Kidney epithelial cell (primary cell): ENCODE measurements at regions not wholly inside any gene's neighbourhood (a gene's known extent, or its start where the extent isn't known, plus 50 kb on each side); places are given as distances from the start of the nearest gene placed in this dataset.

Source experiments
- DNase-seq: peaks from one replicate; pipeline ENCODE4 v3.0.0-alpha.2; 2010; ENCODE audit warnings: low read depth
- H3K27me3 ChIP-seq: 2 replicates; pipeline ENCODE4 v1.6.0; 2011; ENCODE audit warnings: low read length; ENCODE audit not compliant: control insufficient read depth, insufficient read depth
- H3K36me3 ChIP-seq: 2 replicates; pipeline ENCODE4 v1.5.1; 2011; ENCODE audit warnings: low read length; ENCODE audit not compliant: control insufficient read depth, insufficient read depth
- H3K4me3 ChIP-seq: 2 replicates; pipeline ENCODE4 v1.5.1; 2011; ENCODE audit warnings: low read depth, mild to moderate bottlenecking, control low read depth, low read length
- TF ChIP-seq, protein P1 (sequence below): IDR thresholded peaks from 2 replicates; pipeline ENCODE4 v1.5.1; 2011; ENCODE audit warnings: mild to moderate bottlenecking, moderate library complexity, low read length, control low read depth, inconsistent platforms; ENCODE audit not compliant: insufficient read depth, poor library complexity, severe bottlenecking

DNA sequence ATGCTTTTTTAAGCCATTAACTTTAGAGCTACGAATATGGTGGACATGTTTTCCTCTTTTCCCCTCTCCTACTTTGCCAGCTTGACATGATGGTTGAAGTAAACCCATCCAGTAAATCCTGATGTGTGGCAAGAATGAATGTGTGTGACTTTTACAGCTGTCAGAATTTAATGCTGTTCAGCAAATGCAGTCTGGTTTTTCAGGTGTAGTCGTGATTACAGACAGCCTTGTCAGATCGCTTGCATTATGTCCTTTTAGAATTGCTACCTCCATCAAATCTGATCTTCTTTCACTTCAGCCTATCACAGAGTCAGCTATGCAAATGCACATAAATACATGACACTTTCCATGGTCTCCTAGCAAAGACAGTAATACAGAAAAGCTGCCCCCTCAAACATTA is 278.5 kb downstream of the FBXO15 start:
- TF ChIP-seq, protein P1, sequence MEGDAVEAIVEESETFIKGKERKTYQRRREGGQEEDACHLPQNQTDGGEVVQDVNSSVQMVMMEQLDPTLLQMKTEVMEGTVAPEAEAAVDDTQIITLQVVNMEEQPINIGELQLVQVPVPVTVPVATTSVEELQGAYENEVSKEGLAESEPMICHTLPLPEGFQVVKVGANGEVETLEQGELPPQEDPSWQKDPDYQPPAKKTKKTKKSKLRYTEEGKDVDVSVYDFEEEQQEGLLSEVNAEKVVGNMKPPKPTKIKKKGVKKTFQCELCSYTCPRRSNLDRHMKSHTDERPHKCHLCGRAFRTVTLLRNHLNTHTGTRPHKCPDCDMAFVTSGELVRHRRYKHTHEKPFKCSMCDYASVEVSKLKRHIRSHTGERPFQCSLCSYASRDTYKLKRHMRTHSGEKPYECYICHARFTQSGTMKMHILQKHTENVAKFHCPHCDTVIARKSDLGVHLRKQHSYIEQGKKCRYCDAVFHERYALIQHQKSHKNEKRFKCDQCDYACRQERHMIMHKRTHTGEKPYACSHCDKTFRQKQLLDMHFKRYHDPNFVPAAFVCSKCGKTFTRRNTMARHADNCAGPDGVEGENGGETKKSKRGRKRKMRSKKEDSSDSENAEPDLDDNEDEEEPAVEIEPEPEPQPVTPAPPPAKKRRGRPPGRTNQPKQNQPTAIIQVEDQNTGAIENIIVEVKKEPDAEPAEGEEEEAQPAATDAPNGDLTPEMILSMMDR, result no peak
- no peaks in the 10 kb centered on the region for H3K36me3 ChIP-seq
- no peaks in the 10 kb centered on the region for H3K27me3 ChIP-seq
- H3K4me3 ChIP-seq, result no peak overlapping the region
- no peak for DNase-seq

DNA sequence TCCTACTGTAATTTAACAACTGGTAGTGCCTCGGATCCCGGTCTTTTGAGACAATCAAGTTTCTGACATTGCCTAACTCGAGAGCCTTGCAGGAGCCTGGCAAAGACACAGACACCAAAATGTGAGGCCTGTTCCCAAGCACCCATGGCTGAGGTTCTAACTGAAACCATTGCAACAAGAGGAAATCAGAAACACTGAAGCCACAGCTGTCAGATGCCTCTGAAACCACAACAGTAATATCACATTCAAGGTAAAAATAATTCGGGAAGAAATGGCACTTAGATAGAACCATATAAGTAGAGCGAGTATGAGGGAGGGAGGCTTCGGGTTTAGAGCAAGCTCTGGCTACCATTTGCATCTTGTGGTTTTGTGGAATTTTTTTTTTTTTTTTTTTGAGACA is 285.9 kb downstream of the FBXO15 start:
- no peaks in the 10 kb centered on the region for H3K36me3 ChIP-seq
- no peak for DNase-seq
- H3K27me3 ChIP-seq, result no peaks in the 10 kb centered on the region
- TF ChIP-seq, protein P1, result no peak
- no peak overlapping the region for H3K4me3 ChIP-seq

DNA sequence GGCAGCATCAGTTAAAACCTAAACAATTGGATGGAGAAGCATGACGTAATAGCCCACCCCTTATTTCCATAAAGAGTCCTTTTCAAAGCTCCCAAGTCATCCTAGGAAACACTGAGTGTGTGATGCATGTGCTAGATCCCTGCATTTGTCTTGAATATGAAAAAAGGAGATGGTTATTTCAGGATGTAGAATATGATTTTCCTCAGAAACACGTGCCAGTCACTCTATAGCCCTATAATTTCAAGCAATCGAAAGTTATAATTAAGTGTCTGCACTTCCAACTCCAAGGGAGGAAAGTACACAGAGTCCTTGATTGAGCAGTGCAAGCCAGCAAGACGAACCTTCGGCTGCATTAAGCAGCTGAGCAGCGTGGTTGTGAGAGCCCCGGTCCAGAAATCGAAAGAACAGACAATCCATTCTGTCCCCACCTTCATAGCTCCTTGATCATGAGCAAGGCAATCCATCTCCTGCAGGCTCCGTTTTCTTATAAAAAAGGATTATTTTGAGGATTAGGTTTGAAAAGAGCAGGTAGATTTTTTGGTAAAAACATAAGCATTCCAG is 287.7 kb downstream of the FBXO15 start:
- H3K36me3 ChIP-seq, result no peaks in the 10 kb centered on the region
- no peak overlapping the region for H3K4me3 ChIP-seq
- no peaks in the 10 kb centered on the region for H3K27me3 ChIP-seq
- no peak for DNase-seq
- TF ChIP-seq, protein P1, result no peak

DNA sequence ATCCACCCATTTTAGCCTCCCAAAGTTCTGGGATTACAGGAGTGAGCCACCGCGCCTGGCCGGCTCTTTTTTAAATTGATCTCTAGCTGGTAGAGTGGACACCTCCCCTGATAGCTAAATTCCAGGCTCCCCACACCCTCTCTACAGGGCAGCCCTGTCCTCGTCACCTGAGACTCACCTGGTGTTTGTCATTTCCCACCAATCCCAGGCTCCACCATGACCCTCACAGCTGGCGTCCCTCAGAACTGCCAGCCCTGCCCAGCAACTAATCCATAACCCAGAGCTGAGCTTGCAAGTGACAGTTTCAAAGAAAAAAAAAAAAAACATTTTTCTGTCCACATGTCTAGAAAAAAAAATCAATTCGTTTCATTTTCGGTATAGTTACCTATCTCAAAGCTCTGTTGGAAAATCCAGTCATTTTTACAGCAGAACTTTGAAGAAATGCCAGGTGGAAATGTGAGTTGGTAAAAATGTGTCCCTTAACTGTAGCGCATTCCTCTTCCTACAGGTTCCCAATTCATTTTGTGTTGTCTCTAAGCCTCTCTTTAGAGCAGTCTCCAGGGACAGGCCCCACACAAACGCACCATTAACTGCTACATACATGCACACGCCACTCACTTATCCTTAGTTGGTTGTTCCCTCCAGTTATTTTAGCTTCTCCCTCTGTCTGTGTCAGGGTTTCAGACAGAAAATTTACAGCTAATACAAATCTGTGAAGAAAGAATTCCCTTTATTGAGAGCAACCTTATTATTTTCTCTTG is 294.7 kb downstream of the FBXO15 start:
- DNase-seq, result no peak
- no peak overlapping the region for H3K4me3 ChIP-seq
- TF ChIP-seq, protein P1, result no peak

DNA sequence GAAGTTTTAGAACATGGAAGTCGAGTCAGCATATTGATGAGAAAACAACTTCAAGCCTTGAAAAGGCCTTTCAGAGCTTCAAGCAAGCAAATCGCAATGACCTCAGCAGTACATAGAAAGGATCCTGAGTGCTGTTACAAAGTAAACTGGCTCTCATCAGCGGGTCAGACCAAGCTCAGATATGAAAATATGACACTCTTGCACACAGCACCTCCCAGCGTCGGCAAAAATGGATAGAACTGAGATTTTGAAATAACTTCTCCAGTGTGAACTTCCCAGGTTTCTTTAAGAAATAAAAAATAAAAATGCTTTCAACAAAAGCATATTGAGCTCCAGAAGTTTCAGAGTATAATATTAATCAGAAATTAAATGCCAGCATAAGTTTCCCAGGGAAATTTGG is 296.9 kb downstream of the FBXO15 start:
- no peaks in the 10 kb centered on the region for H3K27me3 ChIP-seq
- H3K36me3 ChIP-seq, result no peaks in the 10 kb centered on the region
- no peak overlapping the region for H3K4me3 ChIP-seq
- TF ChIP-seq, protein P1, result no peak
- no peak for DNase-seq

More for the DNA sequence above, 294.7 kb downstream of the FBXO15 start:
- no peaks in the 10 kb centered on the region for H3K27me3 ChIP-seq
- no peaks in the 10 kb centered on the region for H3K36me3 ChIP-seq
